HG03521 (cell line): ENCODE measurements at regions not wholly inside any gene's neighbourhood (a gene's known extent, or its start where the extent isn't known, plus 50 kb on each side); places are given as distances from the start of the nearest gene placed in this dataset.

Experiments used
- ATAC-seq: cut with Tn5 transposase; IDR thresholded peaks from one replicate; pipeline ENCODE4 v1.9.1; 2021; ENCODE audit warnings: mild to moderate bottlenecking, moderate library complexity; ENCODE audit not compliant: unreplicated experiment

- no peak for ATAC-seq
These were observed 210.4 kb upstream of the ARX start for GRCh38 chrX:25226151-25226550.

- ATAC-seq: no peak
These were observed 203.7 kb upstream of the ARX start for GRCh38 chrX:25219480-25219879.

DNA sequence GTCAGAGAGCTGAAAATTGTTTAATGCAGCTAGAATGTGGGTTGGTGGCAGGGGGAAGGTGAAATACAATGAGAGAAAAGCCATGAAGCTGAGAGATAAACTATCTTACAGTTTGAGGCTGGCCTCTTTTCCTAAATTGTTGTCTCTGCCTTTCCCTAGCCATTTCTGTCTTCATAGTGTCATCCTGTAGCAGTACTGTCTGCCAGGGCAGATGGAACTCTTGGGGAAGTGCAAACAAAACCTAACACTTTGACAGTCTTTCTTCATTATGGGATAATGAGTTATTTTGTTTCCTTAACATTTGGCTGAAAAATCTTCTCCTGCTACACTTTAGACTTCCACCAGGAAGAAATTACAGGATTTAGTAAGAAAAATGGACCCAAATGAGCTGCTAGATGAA lies 197.8 kb upstream of the ARX start:
- ATAC-seq: no peak

DNA sequence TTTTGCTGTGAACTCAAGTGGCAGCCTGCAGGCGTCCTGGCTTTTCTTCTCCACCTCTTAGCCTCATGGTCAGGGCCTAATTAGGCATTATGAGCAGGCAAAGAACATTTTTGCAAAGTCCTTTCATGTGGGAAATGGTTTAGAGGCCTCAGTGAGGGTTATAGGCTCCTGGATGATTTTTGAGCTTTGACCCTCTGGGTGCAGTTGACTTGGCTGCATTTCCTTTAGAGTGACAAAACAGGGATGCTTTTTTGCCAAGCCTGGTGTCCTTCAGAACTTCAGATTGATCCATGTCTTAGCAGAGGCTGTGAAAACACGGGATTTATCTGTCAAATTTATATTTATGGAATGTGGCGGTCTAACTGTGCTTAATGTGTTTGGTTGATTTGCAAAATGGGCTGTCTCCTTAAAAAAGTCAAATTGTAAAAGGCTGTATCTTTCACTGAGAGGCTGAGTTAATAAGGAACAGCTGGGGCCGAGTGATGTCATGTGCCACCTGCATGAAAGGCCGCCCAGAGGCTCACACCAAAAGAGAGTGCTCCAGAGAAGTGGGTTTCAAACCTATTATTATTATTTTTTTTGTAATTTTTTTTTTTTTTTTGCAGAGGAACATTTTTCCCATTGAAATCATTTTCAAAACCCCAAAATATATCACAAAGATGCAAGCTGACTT lies 192.2 kb upstream of the ARX start:
- ATAC-seq: no peak

DNA sequence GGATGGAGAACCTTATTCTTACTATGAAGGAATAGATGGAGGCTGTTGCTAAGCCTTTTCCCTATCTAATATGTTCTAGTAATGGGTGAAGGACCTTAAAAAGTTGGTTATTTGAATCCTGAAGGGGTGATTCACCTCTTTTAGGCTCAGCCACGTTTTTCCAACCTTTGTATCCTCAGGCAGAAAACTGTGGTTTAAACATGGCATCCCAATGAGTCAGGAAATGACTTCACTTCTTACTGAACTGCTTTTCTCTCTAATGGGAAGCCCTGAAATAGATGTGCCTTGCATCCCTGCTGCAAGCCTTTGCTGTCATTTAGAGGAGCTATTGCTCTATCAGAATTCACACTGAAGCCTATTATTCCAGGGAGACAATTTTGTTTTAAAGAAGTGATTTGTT lies 191.0 kb upstream of the ARX start:
- ATAC-seq: no peak

- no peak for ATAC-seq
These were observed 188.4 kb upstream of the ARX start for GRCh38 chrX:25204182-25204581.

DNA sequence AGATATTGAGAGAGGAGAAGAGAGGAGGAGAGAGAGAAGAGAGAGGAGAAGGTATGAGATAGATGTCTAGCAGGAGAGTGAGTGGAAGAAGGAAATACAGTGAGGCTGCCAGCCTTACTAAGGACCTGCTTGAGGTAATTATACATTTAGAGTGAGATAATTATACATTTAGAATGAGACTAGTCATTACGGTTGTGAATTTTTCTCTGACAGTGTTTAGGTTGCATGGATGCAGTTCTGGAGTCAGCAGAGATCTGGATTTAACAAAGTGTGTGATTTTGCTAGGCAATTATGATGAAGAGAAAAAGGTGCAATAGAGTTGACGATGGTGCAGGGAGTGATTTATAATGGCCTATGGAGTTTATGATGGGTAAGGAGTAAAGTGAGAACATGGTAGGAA lies 187.1 kb upstream of the ARX start:
- ATAC-seq: no peak

DNA sequence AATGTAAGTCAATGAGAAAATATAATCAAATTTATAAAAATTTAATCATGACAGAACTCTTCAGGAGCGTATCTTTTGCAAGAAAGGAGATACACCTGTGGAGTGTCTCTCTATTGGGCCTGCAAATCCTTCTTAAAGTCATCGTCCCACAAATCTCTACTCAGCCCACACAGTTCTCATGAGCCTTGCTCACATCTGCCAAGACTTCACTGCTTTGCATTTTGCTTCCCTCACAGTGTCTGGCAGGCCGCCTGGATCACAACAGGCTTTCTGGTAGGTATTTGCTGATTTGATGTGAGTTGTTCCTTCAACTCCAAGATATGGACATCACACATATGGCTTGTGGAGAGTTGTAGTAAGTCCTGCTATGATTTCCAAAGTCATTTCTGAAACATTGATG lies 183.1 kb upstream of the ARX start:
- no peak for ATAC-seq

DNA sequence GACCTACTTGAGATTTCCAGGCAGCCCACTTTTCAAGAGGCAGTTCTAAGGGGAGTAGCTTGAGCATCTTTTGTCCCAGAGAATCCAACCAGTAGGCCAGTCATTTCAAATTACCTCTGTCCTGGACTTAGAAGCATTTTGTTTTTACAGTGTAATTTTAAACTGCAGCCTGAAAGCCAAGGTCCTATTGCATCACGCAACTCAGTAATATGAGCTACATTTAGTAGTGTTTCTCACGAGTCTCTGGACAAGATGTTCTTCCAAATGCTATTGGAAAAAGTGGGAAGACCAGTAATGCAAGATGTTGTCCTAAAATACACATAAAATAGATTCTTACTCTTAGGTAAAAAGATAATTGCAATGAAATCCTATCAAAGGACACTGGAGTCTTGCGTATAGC lies 182.5 kb upstream of the ARX start:
- no peak for ATAC-seq

GRCh38 chrX:25196221-25196620 lies 180.5 kb upstream of the ARX start:
- no peak for ATAC-seq

DNA sequence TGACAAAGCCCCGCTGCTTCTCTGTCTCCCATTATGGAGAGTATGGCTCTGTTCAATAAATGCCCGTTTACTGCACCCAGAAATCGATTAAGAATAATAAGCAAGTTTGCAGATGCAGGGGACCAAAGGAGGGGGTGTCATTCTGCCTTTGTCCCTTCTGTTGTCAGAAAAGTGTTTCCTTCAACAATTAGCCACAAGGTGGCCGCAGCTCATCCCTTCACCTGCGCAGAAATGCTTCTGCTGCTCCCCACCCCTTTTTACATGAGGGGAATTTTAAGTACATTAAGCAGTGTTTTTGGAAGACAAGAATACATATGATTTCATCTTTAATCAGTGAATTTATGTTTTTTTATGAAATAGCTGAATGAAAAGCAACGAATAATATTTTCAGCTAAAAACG lies 175.6 kb upstream of the ARX start:
- ATAC-seq: no peak

DNA sequence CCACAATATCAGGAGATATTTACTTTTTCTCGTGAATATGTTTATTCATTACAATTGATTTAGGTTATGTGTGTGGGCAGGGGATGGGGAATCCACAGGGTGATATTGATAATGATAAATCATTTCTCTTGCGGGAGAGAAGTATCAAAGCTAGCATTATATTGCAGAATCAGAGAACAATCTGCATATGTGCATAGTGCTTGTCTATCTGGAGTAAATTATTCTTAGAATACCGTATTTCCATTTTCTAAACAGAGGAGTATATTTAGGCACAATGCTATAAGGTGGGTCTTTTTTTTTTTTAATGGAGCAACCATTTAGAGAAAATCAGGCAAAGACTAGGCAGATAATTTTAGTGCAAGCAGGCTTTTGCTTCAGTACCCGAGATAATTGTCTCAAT lies 166.0 kb upstream of the ARX start:
- no peak for ATAC-seq

DNA sequence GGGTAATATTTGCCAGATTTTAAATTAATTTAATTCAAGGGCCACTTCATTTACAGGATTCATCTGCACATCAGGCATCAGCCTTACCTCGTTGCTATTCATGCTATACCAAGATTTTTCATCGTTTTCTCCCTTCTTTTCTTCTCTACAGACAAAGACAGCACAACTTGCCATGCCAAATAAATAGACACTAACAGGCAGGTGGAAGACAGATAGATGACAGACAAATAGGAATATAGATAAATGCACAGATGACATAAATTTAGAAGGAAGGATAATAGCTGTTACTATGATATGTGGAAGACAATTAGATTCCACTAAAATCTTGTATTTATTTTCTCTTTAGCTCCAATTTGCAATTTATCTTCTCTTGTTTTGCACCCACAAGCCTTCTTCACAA lies 164.5 kb upstream of the ARX start:
- no peak for ATAC-seq

DNA sequence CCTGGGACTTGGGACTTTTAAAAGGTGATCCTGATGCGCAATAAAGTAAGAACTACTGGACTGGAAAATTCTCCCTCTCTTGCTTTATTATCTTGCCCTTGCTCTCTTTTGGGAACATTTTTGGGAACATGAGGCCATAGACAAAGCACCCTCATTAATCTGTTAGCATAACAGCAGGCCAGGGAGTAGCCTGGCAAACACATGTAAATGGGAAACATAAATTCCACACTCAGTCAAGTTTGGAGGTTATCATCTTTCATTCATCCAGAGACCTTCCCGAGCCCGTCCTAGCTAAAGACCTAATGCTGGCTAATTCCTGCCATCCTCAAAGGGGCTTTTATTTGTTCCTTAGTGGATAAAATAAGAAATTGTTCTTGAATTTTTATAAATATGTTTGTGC lies 162.8 kb upstream of the ARX start:
- no peak for ATAC-seq

GRCh38 chrX:25175743-25176142 lies 160.0 kb upstream of the ARX start:
- peak; percentile 61 for ATAC-seq

GRCh38 chrX:25175171-25175570 lies 159.4 kb upstream of the ARX start:
- no peak for ATAC-seq

GRCh38 chrX:25166546-25166945 lies 150.8 kb upstream of the ARX start:
- ATAC-seq: no peak

GRCh38 chrX:25166145-25166544 lies 150.4 kb upstream of the ARX start:
- no peak for ATAC-seq

- no peak for ATAC-seq
These were observed 142.9 kb upstream of the ARX start for GRCh38 chrX:25158635-25159034.

GRCh38 chrX:25156832-25157231 lies 141.1 kb upstream of the ARX start:
- no peak for ATAC-seq

DNA sequence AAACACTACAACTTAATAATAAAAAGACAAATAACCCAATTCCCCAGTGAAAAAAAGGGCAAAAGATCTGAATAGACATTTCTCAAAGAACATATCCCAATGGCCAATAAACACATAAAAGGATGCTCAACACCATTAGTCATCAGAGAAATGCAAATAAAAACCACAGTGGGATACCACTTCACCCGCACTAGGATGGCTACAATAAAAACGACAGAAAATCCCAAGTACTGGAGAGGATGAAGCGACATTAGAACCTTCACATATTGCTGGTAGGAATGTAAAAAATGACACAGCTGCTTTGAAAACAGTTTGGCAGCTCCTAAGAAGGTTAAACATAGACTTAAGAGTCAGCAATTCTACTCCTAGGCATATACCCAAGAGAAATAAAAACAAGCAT lies 140.6 kb upstream of the ARX start:
- no peak for ATAC-seq

GRCh38 chrX:25154168-25154567 lies 138.4 kb upstream of the ARX start:
- no peak for ATAC-seq

DNA sequence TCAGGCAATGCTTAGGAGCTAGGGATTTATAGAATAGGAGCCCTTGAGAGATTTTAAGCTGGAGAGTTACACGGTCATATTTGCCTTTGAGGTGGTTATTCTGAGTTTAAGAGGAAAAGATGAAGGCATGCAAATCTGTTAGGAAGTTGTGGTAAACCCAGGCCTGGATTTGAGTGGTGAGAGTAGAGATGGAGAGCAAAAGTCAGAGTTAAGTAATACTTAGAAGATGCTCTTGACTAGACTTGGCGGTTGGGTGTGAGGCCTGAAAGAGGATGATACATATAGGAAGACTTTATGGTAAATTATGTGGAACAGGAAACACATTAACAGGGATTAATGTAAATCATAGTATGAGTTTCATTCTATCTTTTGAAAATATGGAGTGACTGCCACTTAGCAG lies 136.0 kb upstream of the ARX start:
- no peak for ATAC-seq
